ENCODE measurements at regions not wholly inside any gene's neighbourhood (a gene's known extent, or its start where the extent isn't known, plus 50 kb on each side); places are given as distances from the start of the nearest gene placed in this dataset.
A peak's percentile ranks its signal among the peaks of the same experiment; 100 is the strongest.

GRCh38 chr7:22632674-22633073 lies 94.3 kb upstream of the IL6 start:
- no CpG with 5 or more reads among the region's 2 CpGs for WGBS (ENCODE audit: extremely low coverage, insufficient coverage, insufficient read length)
- Histone ChIP-seq H3K4me1 (ENCODE audit: control insufficient read depth in 1 of 2, insufficient read depth in 2 of 2, low read length in 2 of 2) (peaks cover 0 to 4% of the 10 kb centered on the region in 2 experiments), H3K27ac (ENCODE audit: low read depth, low read length) (no peak overlapping the region), H4K91ac (ENCODE audit: low read depth, low read length) (no peak overlapping the region), H3K79me2 (ENCODE audit: control insufficient read depth, insufficient read depth, low read length, poor library complexity) (no peaks in the 10 kb centered on the region), H4K8ac (ENCODE audit: low read depth, low read length) (no peak overlapping the region), H3K36me3 (ENCODE audit: control insufficient read depth in 1 of 2, insufficient read depth in 2 of 2, low read length in 2 of 2) (no peaks in the 10 kb centered on the region), H3K18ac (ENCODE audit: low read length) (no peak overlapping the region), H3K9me3 (ENCODE audit: insufficient read depth, low read depth, low read length) (no peaks in the 10 kb centered on the region), H2AFZ (ENCODE audit: insufficient read depth, low read length, poor library complexity) (no peak overlapping the region), H3K14ac (ENCODE audit: low read length) (no peak overlapping the region), H3K9ac (ENCODE audit: low read length) (no peak overlapping the region), H3K23ac (ENCODE audit: low read length) (no peak overlapping the region), H2BK120ac (ENCODE audit: insufficient read depth, low read length, poor library complexity) (no peak overlapping the region), H2AK5ac (ENCODE audit: low read length) (no peak overlapping the region), H3K27me3 (ENCODE audit: insufficient read depth, low read length) (no peaks in the 10 kb centered on the region), H3K4me2 (ENCODE audit: low read length) (no peak overlapping the region), H3K4ac (ENCODE audit: low read depth, low read length) (no peak overlapping the region), H2BK12ac (ENCODE audit: low read length) (no peak overlapping the region), H2BK5ac (ENCODE audit: low read depth, low read length, poor library complexity) (no peak overlapping the region), H3K79me1 (ENCODE audit: low read length) (no peaks in the 10 kb centered on the region), H4K12ac (ENCODE audit: low read depth, low read length) (no peak overlapping the region), H3K4me3 (ENCODE audit: low read depth, low read length) (no peak overlapping the region)
- no peak for DNase-seq

- no peak for DNase-seq
- Histone ChIP-seq H3K27me3 (ENCODE audit: insufficient read depth, low read length) (no peaks in the 10 kb centered on the region), H4K91ac (ENCODE audit: low read depth, low read length) (no peak overlapping the region), H4K8ac (ENCODE audit: low read depth, low read length) (no peak overlapping the region), H3K4me2 (ENCODE audit: low read length) (no peak overlapping the region), H2BK120ac (ENCODE audit: insufficient read depth, low read length, poor library complexity) (no peak overlapping the region), H3K79me1 (ENCODE audit: low read length) (no peaks in the 10 kb centered on the region), H2AK5ac (ENCODE audit: low read length) (no peak overlapping the region), H3K14ac (ENCODE audit: low read length) (no peak overlapping the region), H3K36me3 (ENCODE audit: control insufficient read depth in 1 of 2, insufficient read depth in 2 of 2, low read length in 2 of 2) (no peaks in the 10 kb centered on the region), H3K23ac (ENCODE audit: low read length) (no peak overlapping the region), H2AFZ (ENCODE audit: insufficient read depth, low read length, poor library complexity) (no peak overlapping the region), H2BK5ac (ENCODE audit: low read depth, low read length, poor library complexity) (no peak overlapping the region), H3K4me1 (ENCODE audit: control insufficient read depth in 1 of 2, insufficient read depth in 2 of 2, low read length in 2 of 2) (peaks cover 0 to 4% of the 10 kb centered on the region in 2 experiments), H3K9ac (ENCODE audit: low read length) (no peak overlapping the region), H4K12ac (ENCODE audit: low read depth, low read length) (no peak overlapping the region), H2BK12ac (ENCODE audit: low read length) (no peak overlapping the region), H3K9me3 (ENCODE audit: insufficient read depth, low read depth, low read length) (no peaks in the 10 kb centered on the region), H3K27ac (ENCODE audit: low read depth, low read length) (no peak overlapping the region), H3K18ac (ENCODE audit: low read length) (no peak overlapping the region), H3K4me3 (ENCODE audit: low read depth, low read length) (no peak overlapping the region), H3K79me2 (ENCODE audit: control insufficient read depth, insufficient read depth, low read length, poor library complexity) (no peaks in the 10 kb centered on the region), H3K4ac (ENCODE audit: low read depth, low read length) (no peak overlapping the region)
- WGBS (ENCODE audit: extremely low coverage, insufficient coverage, insufficient read length) = no CpG with 5 or more reads among the region's 2 CpGs
These were observed 95.3 kb upstream of the IL6 start for GRCh38 chr7:22631730-22632129.

GRCh38 chr7:22630069-22630468 lies 96.9 kb upstream of the IL6 start:
- Histone ChIP-seq H3K4ac (ENCODE audit: low read depth, low read length) (no peak overlapping the region), H3K4me1 (ENCODE audit: control insufficient read depth in 1 of 2, insufficient read depth in 2 of 2, low read length in 2 of 2) (peaks cover 0 to 4% of the 10 kb centered on the region in 2 experiments), H4K91ac (ENCODE audit: low read depth, low read length) (no peak overlapping the region), H2AFZ (ENCODE audit: insufficient read depth, low read length, poor library complexity) (no peak overlapping the region), H3K23ac (ENCODE audit: low read length) (no peak overlapping the region), H3K4me2 (ENCODE audit: low read length) (no peak overlapping the region), H3K27ac (ENCODE audit: low read depth, low read length) (no peak overlapping the region), H3K79me1 (ENCODE audit: low read length) (no peaks in the 10 kb centered on the region), H4K8ac (ENCODE audit: low read depth, low read length) (no peak overlapping the region), H4K12ac (ENCODE audit: low read depth, low read length) (no peak overlapping the region), H3K9ac (ENCODE audit: low read length) (no peak overlapping the region), H2BK12ac (ENCODE audit: low read length) (no peak overlapping the region), H3K36me3 (ENCODE audit: control insufficient read depth in 1 of 2, insufficient read depth in 2 of 2, low read length in 2 of 2) (no peaks in the 10 kb centered on the region), H3K9me3 (ENCODE audit: insufficient read depth, low read depth, low read length) (no peaks in the 10 kb centered on the region), H2AK5ac (ENCODE audit: low read length) (no peak overlapping the region), H3K18ac (ENCODE audit: low read length) (no peak overlapping the region), H2BK5ac (ENCODE audit: low read depth, low read length, poor library complexity) (no peak overlapping the region), H3K4me3 (ENCODE audit: low read depth, low read length) (no peak overlapping the region), H3K14ac (ENCODE audit: low read length) (no peak overlapping the region), H3K79me2 (ENCODE audit: control insufficient read depth, insufficient read depth, low read length, poor library complexity) (no peaks in the 10 kb centered on the region), H2BK120ac (ENCODE audit: insufficient read depth, low read length, poor library complexity) (no peak overlapping the region), H3K27me3 (ENCODE audit: insufficient read depth, low read length) (no peaks in the 10 kb centered on the region)
- WGBS (ENCODE audit: extremely low coverage, insufficient coverage, insufficient read length) = no CpG with 5 or more reads among the region's 7 CpGs
- peak; percentile 65 to 81 for DNase-seq

- H4K12ac ChIP-seq (ENCODE audit: low read depth, low read length) = no peak overlapping the region
- no peak overlapping the region for H4K8ac ChIP-seq (ENCODE audit: low read depth, low read length)
- H2BK120ac ChIP-seq (ENCODE audit: insufficient read depth, low read length, poor library complexity) = no peak overlapping the region
- no peaks in the 10 kb centered on the region for H3K79me1 ChIP-seq (ENCODE audit: low read length)
- no peak for DNase-seq
- H2AFZ ChIP-seq (ENCODE audit: insufficient read depth, low read length, poor library complexity) = no peak overlapping the region
- no peak overlapping the region for H2BK5ac ChIP-seq (ENCODE audit: low read depth, low read length, poor library complexity)
- no peak overlapping the region for H3K4me3 ChIP-seq (ENCODE audit: low read depth, low read length)
- H3K36me3 ChIP-seq (ENCODE audit: control insufficient read depth in 1 of 2, insufficient read depth in 2 of 2, low read length in 2 of 2) = no peaks in the 10 kb centered on the region
- H3K9ac ChIP-seq (ENCODE audit: low read length) = no peak overlapping the region
- H3K27me3 ChIP-seq (ENCODE audit: insufficient read depth, low read length) = no peaks in the 10 kb centered on the region
- no peak overlapping the region for H3K4ac ChIP-seq (ENCODE audit: low read depth, low read length)
- no peak overlapping the region for H3K18ac ChIP-seq (ENCODE audit: low read length)
- H3K27ac ChIP-seq (ENCODE audit: low read depth, low read length) = no peak overlapping the region
- H3K23ac ChIP-seq (ENCODE audit: low read length) = no peak overlapping the region
- no peak overlapping the region for H4K91ac ChIP-seq (ENCODE audit: low read depth, low read length)
- peaks cover 0 to 4% of the 10 kb centered on the region in 2 experiments for H3K4me1 ChIP-seq (ENCODE audit: control insufficient read depth in 1 of 2, insufficient read depth in 2 of 2, low read length in 2 of 2)
- no peak overlapping the region for H2AK5ac ChIP-seq (ENCODE audit: low read length)
- H3K14ac ChIP-seq (ENCODE audit: low read length) = no peak overlapping the region
- H3K9me3 ChIP-seq (ENCODE audit: insufficient read depth, low read depth, low read length) = no peaks in the 10 kb centered on the region
- H3K79me2 ChIP-seq (ENCODE audit: control insufficient read depth, insufficient read depth, low read length, poor library complexity) = no peaks in the 10 kb centered on the region
- H2BK12ac ChIP-seq (ENCODE audit: low read length) = no peak overlapping the region
- H3K4me2 ChIP-seq (ENCODE audit: low read length) = no peak overlapping the region
These were observed 97.9 kb upstream of the IL6 start for GRCh38 chr7:22629056-22629455.

All from trophoblast cell (in vitro differentiated cells and primary cell).